Upper lobe of right lung (tissue), 1 donor: ENCODE measurements at regions not wholly inside any gene's neighbourhood (a gene's known extent, or its start where the extent isn't known, plus 50 kb on each side); places are given as distances from the start of the nearest gene placed in this dataset.

ENCODE experiments used
- ATAC-seq: fragments of 200-7000 bp; cut with Tn5 transposase; one replicate; pipeline ENCODE4 v1.9.1; 2020; ENCODE audit warnings: mild to moderate bottlenecking, moderate library complexity
- DNase-seq: peaks from one replicate; pipeline ENCODE4 v3.0.0-alpha.2; 2020
- H3K27ac ChIP-seq: fragments of 200-600 bp; one replicate; pipeline ENCODE4 v1.8.0; 2022
- H3K27me3 ChIP-seq: fragments of 200-600 bp; one replicate; pipeline ENCODE4 v1.8.0; 2022; ENCODE audit warnings: mild to moderate bottlenecking
- H3K36me3 ChIP-seq: fragments of 200-600 bp; one replicate; pipeline ENCODE4 v1.8.0; 2022
- H3K4me1 ChIP-seq: fragments of 200-600 bp; one replicate; pipeline ENCODE4 v1.8.0; 2022
- H3K4me3 ChIP-seq: fragments of 200-600 bp; one replicate; pipeline ENCODE4 v1.8.0; 2022; ENCODE audit warnings: mild to moderate bottlenecking
- H3K9me3 ChIP-seq: fragments of 200-600 bp; one replicate; pipeline ENCODE4 v1.8.0; 2022
- CTCF ChIP-seq: fragments of 200-600 bp; IDR thresholded peaks from one replicate; pipeline ENCODE4 v1.8.0; 2022; ENCODE audit warnings: antibody characterized with exemption
- intact Hi-C: fragments of 100-400 bp; cut with DNase I; formaldehyde crosslinking; loops from one replicate; pipeline ENCODE4 v1.11.0; 2022
- donor health status: DM: no; HTN: yes; CAD: no; lungs with severe emphysema.

DNA sequence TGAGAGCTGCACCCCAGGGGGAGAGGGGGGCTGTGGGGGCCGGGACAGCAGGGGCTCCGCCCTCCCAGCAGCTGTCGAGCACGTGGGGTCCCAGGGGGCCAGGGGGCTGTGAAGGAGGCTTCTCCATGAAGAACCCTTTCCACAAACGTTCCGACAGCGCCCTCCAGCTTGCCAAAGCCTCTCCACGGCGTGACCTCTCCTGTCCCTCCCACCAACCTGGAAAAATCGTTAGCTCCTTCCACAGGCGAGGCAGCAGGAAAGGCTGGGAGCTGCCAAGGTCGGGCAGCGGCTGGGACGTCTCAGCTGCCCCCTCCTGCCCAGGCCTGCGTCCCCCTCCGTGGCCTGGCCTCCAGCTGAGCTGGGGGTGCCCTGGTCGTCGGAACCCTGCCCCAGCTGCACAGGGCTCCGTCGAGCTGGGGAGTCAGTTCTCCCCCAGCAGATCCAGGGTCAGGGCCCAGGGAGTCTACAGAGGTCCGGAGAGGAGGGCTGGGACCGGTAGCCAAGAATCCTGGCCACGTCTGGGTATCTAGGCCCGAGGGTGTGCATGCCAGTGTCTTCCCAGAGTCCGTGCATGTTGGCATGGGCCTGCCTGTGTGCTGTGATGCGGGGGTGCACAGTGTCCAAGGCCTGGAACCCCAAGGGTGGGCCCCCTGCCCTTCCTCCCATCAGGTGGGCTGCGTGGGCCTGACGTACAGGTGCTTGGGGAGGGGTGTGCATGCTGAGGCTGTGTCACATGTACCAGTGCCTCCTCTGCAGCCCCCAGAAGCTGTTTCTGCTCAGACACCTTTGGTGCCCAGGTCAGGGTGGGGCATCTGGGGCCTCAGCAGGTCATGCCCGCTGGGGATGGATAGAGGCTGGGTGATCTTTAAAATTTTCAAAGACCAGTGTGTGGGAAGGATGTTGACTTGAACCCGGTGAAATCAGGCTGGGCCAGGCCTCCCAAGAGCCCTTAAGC is 66.5 kb downstream of the UNCX start:
- Histone ChIP-seq H3K27me3 (peaks cover 48% of the 10 kb centered on the region), H3K36me3 (no peaks in the 10 kb centered on the region), H3K4me1 (no peaks in the 10 kb centered on the region), H3K4me3 (no peak overlapping the region), H3K9me3 (no peaks in the 10 kb centered on the region), H3K27ac (no peak overlapping the region)
- no peak for ATAC-seq
- TF ChIP-seq CTCF, result no peak
- no peak for DNase-seq
- intact Hi-C loops, result no loop called here

- DNase-seq (no peak), ATAC-seq (no peak)
- intact Hi-C loops, result no loop called here
- Histone ChIP-seq H3K27ac (no peak overlapping the region), H3K4me1 (no peaks in the 10 kb centered on the region), H3K36me3 (no peaks in the 10 kb centered on the region), H3K4me3 (no peak overlapping the region), H3K27me3 (peaks cover 46% of the 10 kb centered on the region), H3K9me3 (no peaks in the 10 kb centered on the region)
- no peak for TF ChIP-seq CTCF
Measured at GRCh38 chr7:1300206-1300605, 67.5 kb downstream of the UNCX start.

- H3K4me1 ChIP-seq, result no peaks in the 10 kb centered on the region
- no peak overlapping the region for H3K27ac ChIP-seq
- no peak for ATAC-seq
- H3K27me3 ChIP-seq, result peaks cover 45% of the 10 kb centered on the region
- H3K9me3 ChIP-seq, result no peaks in the 10 kb centered on the region
- no peak for TF ChIP-seq CTCF
- no peaks in the 10 kb centered on the region for H3K36me3 ChIP-seq
- no peak overlapping the region for H3K4me3 ChIP-seq
- intact Hi-C loops, result no loop called here
- no peak for DNase-seq
Measured at GRCh38 chr7:1300636-1301035, 68.0 kb downstream of the UNCX start.

GRCh38 chr7:1301054-1301881 is 68.6 kb downstream of the UNCX start:
- ATAC-seq (no peak), DNase-seq (no peak)
- no peaks in the 10 kb centered on the region for H3K9me3 ChIP-seq
- H3K4me1 ChIP-seq, result no peaks in the 10 kb centered on the region
- no peak overlapping the region for H3K27ac ChIP-seq
- peaks cover 39% of the 10 kb centered on the region for H3K27me3 ChIP-seq
- no peaks in the 10 kb centered on the region for H3K36me3 ChIP-seq
- no peak overlapping the region for H3K4me3 ChIP-seq
- no peak for TF ChIP-seq CTCF
- intact Hi-C loops, result no loop called here

DNA sequence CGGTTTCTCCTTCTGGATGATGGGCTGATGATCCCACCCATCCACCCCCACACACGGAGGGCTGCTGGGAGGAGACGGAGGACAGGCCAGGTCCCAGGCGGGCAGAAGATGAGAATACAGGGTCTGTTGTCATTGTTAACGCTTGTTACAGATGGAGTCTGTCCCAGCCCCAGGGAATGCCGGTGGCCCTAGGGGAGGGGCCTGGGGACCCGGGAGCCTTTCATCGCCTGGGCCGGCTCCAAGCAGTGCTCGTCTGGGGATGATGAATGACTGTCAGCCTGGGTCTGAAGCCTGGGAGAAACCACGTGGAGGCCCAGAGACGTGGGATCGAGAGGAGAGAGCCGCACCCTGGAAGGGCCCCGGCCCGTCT is 69.2 kb downstream of the UNCX start:
- DNase-seq, result no peak
- no peaks in the 10 kb centered on the region for H3K9me3 ChIP-seq
- peaks cover 33% of the 10 kb centered on the region for H3K27me3 ChIP-seq
- no peaks in the 10 kb centered on the region for H3K36me3 ChIP-seq
- H3K4me3 ChIP-seq, result no peak overlapping the region
- intact Hi-C loops, result no loop called here
- ATAC-seq, result no peak
- no peaks in the 10 kb centered on the region for H3K4me1 ChIP-seq
- no peak overlapping the region for H3K27ac ChIP-seq
- TF ChIP-seq CTCF, result no peak
